ENCODE measurements at regions not wholly inside any gene's neighbourhood (a gene's known extent, or its start where the extent isn't known, plus 50 kb on each side); places are given as distances from the start of the nearest gene placed in this dataset.
"Not testable (repeated sequence)": the region's sequence is repeated elsewhere in the genome, so short reads cannot be mapped to it uniquely, and the experiment has no call there.

DNA sequence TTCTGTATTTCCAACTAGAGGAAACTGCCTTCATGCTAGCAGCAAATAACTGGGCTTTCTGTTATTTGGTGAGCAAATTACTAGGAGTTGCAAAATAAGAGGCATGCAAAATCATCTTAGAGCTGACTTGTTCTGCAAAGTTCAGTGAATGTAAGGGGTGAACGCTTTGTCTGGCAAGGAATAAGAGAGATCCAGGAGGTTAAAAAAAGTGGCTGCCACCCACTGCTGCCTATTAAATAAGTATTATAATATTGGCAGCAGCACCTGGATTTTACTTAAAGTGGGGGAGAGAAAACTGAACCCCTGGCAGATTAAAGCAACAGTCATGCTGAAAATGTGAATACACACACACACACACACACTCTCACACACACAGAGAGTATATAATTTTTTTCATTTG is 557.0 kb downstream of the FLRT2 start:
- no peak overlapping the region for H3K4me3 ChIP-seq (ENCODE audit: low read depth, low read length)
- no peak for DNase-seq (ENCODE audit: low read depth)
- no peak for TF ChIP-seq MYC (IDR thresholded peaks at IDR 0.05; ENCODE audit: low read depth, low read length)
- no peak for TF ChIP-seq POLR2A (IDR thresholded peaks at IDR 0.05; ENCODE audit: extremely low read depth, insufficient read length)
- TF ChIP-seq MAX (IDR thresholded peaks at IDR 0.05; ENCODE audit: low read depth, low read length) = no peak
- TF ChIP-seq CTCF (IDR thresholded peaks at IDR 0.05; ENCODE audit: low read depth, low read length) = no peak

DNA sequence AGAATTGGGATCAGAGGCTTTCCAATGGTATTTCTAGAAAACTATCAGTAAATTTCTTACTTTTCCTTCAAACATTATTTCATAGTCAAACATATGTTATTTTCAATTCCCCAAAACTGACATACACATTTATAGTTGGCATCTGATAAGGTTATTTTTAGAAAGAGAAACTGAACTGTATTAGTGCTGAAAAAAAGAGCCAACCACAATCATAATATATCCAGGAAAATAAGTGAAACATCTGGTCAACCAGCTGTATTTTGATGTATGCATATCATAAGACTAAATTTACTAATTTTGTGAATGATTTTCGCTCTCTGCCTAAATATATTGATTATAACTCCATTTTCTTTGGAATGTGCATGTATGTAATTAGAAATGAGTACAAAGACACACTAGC is 554.2 kb downstream of the FLRT2 start:
- DNase-seq (ENCODE audit: low read depth) = no peak
- H3K4me3 ChIP-seq (ENCODE audit: low read depth, low read length) = no peak overlapping the region

DNA sequence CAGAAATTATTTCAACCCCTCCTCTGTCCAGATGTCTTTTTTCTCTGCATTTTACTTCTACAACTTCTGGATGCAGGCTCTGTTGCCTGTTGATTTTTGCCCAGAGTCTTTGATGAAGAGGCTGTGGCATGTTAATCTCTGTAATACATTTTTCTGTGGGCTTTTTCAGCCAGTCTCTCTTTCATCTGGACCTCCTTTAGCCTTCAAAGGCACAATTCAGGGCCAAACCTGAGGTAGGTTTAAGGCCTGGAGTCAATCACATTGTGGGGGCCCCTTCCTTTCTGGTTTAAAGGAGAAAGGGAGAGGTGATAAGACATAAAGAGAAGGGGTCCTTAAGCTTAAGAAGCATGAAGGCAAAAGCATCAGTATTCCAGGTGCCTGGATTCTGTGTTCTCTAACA is 553.7 kb downstream of the FLRT2 start:
- DNase-seq (ENCODE audit: low read depth) = no peak
- H3K4me3 ChIP-seq (ENCODE audit: low read depth, low read length) = no peak overlapping the region
- no peak for TF ChIP-seq MAX (IDR thresholded peaks at IDR 0.05; ENCODE audit: low read depth, low read length)
- no peak for TF ChIP-seq CTCF (IDR thresholded peaks at IDR 0.05; ENCODE audit: low read depth, low read length)
- no peak for TF ChIP-seq POLR2A (IDR thresholded peaks at IDR 0.05; ENCODE audit: extremely low read depth, insufficient read length)
- TF ChIP-seq MYC (IDR thresholded peaks at IDR 0.05; ENCODE audit: low read depth, low read length) = no peak

More for the DNA sequence above, 554.2 kb downstream of the FLRT2 start:
- TF ChIP-seq MYC (IDR thresholded peaks at IDR 0.05; ENCODE audit: low read depth, low read length) = no peak
- TF ChIP-seq POLR2A (IDR thresholded peaks at IDR 0.05; ENCODE audit: extremely low read depth, insufficient read length) = no peak
- TF ChIP-seq MAX (IDR thresholded peaks at IDR 0.05; ENCODE audit: low read depth, low read length) = no peak
- TF ChIP-seq CTCF (IDR thresholded peaks at IDR 0.05; ENCODE audit: low read depth, low read length) = no peak

DNA sequence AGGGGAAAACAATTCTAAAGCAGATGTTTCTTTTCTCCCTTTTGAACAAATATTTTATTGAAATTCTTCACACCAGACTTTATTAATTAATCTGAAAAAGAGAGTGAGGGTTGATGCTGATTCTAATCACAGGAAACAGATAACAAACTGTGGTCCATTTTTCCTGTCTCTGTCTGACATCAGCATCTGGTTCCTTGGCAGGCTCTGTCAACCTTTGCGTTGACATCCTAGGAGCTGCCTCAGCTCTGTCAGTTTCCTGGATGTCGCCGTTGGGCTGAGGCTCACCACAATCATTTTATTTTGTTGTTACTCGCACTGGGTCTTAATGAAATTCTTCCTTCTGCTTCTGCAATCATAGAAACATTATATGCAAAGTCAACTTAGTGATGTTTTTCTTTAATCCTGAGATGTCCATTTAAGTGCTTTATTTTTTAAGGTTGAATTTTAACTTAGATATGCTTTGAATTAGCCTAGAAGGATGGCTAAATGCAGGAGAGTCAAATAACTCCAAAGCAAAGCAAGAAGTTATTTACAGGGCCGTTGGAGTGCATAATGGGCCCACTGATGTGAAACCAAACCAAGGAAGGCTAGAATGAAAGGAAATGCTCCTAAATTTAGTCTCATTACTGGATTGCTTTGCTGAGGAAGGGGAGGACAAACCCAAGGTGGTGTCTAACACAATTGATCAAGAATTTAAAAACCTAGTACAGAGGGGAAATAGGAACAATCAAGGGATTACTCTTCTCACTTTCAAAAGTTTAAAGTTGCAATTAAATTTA is 542.4 kb downstream of the FLRT2 start:
- H3K4me3 ChIP-seq (ENCODE audit: low read depth, low read length) = no peak overlapping the region
- TF ChIP-seq CTCF (IDR thresholded peaks at IDR 0.05; ENCODE audit: low read depth, low read length) (no peak), MAX (IDR thresholded peaks at IDR 0.05; ENCODE audit: low read depth, low read length) (no peak), POLR2A (IDR thresholded peaks at IDR 0.05; ENCODE audit: extremely low read depth, insufficient read length) (no peak), MYC (IDR thresholded peaks at IDR 0.05; ENCODE audit: low read depth, low read length) (no peak)
- DNase-seq (ENCODE audit: low read depth) = no peak

- no peak overlapping the region for H3K4me3 ChIP-seq (ENCODE audit: low read depth, low read length)
- TF ChIP-seq MAX (IDR thresholded peaks at IDR 0.05; ENCODE audit: low read depth, low read length) = no peak
- no peak for TF ChIP-seq MYC (IDR thresholded peaks at IDR 0.05; ENCODE audit: low read depth, low read length)
These were observed 536.7 kb downstream of the FLRT2 start for GRCh38 chr14:86066651-86067050.

DNA sequence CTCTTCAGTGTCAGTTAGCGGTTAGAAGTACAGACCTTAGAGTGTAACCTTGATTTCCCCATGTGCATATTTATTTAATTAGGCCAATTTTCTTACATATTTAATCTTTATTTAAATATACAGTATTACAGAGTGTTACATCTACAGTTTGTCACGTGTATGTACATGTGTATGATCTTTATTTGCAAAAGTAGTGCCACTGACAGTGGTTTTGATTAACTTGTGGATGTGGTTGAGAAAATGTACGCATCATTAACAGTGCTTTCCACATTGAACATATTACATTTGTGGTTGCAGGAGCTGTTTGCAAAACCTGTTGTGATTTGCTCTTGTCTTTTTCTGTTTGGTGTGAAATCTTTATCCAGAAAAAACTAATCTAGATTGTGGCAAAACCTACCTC is 535.5 kb downstream of the FLRT2 start:
- no peak overlapping the region for H3K4me3 ChIP-seq (ENCODE audit: low read depth, low read length)
- no peak for DNase-seq (ENCODE audit: low read depth)
- no peak for TF ChIP-seq CTCF (IDR thresholded peaks at IDR 0.05; ENCODE audit: low read depth, low read length)

More at GRCh38 chr14:86066651-86067050, 536.7 kb downstream of the FLRT2 start:
- no peak for DNase-seq (ENCODE audit: low read depth)

GRCh38 chr14:86064595-86064994 is 534.7 kb downstream of the FLRT2 start:
- H3K4me3 ChIP-seq (ENCODE audit: low read depth, low read length); DNase-seq (ENCODE audit: low read depth): not testable (repeated sequence)

All from NB4 (cell line).